ENCODE measurements at regions not wholly inside any gene's neighbourhood (a gene's known extent, or its start where the extent isn't known, plus 50 kb on each side); places are given as distances from the start of the nearest gene placed in this dataset.

- no peak for DNase-seq (ENCODE audit: low spot score in 2 of 2)
- FAIRE-seq = no peak
Measured at GRCh38 chr2:65638443-65638842, 206.0 kb upstream of the SPRED2 start.

GRCh38 chr2:65636813-65637483, 204.5 kb upstream of the SPRED2 start:
- FAIRE-seq = no peak
- DNase-seq (ENCODE audit: low spot score in 2 of 2) = no peak

- no peak for DNase-seq (ENCODE audit: low spot score in 2 of 2)
- no peak for FAIRE-seq
Measured at GRCh38 chr2:65636024-65636423, 203.6 kb upstream of the SPRED2 start.

GRCh38 chr2:65634304-65634703, 201.9 kb upstream of the SPRED2 start:
- FAIRE-seq = no peak
- DNase-seq (ENCODE audit: low spot score in 2 of 2) = no peak

- FAIRE-seq = no peak
Measured at GRCh38 chr2:65630643-65631042, 198.2 kb upstream of the SPRED2 start.

GRCh38 chr2:65628156-65628555, 195.8 kb upstream of the SPRED2 start:
- no peak for DNase-seq (ENCODE audit: low spot score in 2 of 2)
- no peak for FAIRE-seq

More at GRCh38 chr2:65630643-65631042, 198.2 kb upstream of the SPRED2 start:
- no peak for DNase-seq (ENCODE audit: low spot score in 2 of 2)

- DNase-seq (ENCODE audit: low spot score in 2 of 2) (no peak), FAIRE-seq (no peak)
Measured at GRCh38 chr2:65626831-65627230, 194.4 kb upstream of the SPRED2 start.

GRCh38 chr2:65625982-65626381, 193.6 kb upstream of the SPRED2 start:
- no peak for DNase-seq (ENCODE audit: low spot score in 2 of 2)
- no peak for FAIRE-seq

GRCh38 chr2:65622951-65623535, 190.6 kb upstream of the SPRED2 start:
- FAIRE-seq = no peak

GRCh38 chr2:65622499-65622898, 190.1 kb upstream of the SPRED2 start:
- DNase-seq (ENCODE audit: low spot score in 2 of 2) (no peak), FAIRE-seq (no peak)

More at GRCh38 chr2:65622951-65623535, 190.6 kb upstream of the SPRED2 start:
- no peak for DNase-seq (ENCODE audit: low spot score in 2 of 2)

- DNase-seq (ENCODE audit: low spot score in 2 of 2) = no peak
- no peak for FAIRE-seq
Measured at GRCh38 chr2:65620524-65620923, 188.1 kb upstream of the SPRED2 start.

GRCh38 chr2:65620026-65620425, 187.6 kb upstream of the SPRED2 start:
- FAIRE-seq (no peak), DNase-seq (ENCODE audit: low spot score in 2 of 2) (no peak)

GRCh38 chr2:65615602-65616001, 183.2 kb upstream of the SPRED2 start:
- no peak for FAIRE-seq
- no peak for DNase-seq (ENCODE audit: low spot score in 2 of 2)

- DNase-seq (ENCODE audit: low spot score in 2 of 2) (no peak), FAIRE-seq (no peak)
Measured at GRCh38 chr2:65613968-65614555, 181.7 kb upstream of the SPRED2 start.

GRCh38 chr2:65611488-65611887, 179.1 kb upstream of the SPRED2 start:
- no peak for DNase-seq (ENCODE audit: low spot score in 2 of 2)
- no peak for FAIRE-seq

- FAIRE-seq = no peak
- no peak for DNase-seq (ENCODE audit: low spot score in 2 of 2)
Measured at GRCh38 chr2:65608916-65609315, 176.5 kb upstream of the SPRED2 start.

- FAIRE-seq (no peak), DNase-seq (ENCODE audit: low spot score in 2 of 2) (no peak)
Measured at GRCh38 chr2:65608466-65608865, 176.1 kb upstream of the SPRED2 start.

- DNase-seq (ENCODE audit: low spot score in 2 of 2) = no peak
- FAIRE-seq = no peak
Measured at GRCh38 chr2:65607662-65608305, 175.4 kb upstream of the SPRED2 start.

- FAIRE-seq (no peak), DNase-seq (ENCODE audit: low spot score in 2 of 2) (no peak)
Measured at GRCh38 chr2:65605743-65606058, 173.3 kb upstream of the SPRED2 start.

- FAIRE-seq (no peak), DNase-seq (ENCODE audit: low spot score in 2 of 2) (no peak)
Measured at GRCh38 chr2:65605058-65605742, 172.8 kb upstream of the SPRED2 start.

GRCh38 chr2:65604246-65604645, 171.8 kb upstream of the SPRED2 start:
- no peak for DNase-seq (ENCODE audit: low spot score in 2 of 2)

More at GRCh38 chr2:65604246-65604645, 171.8 kb upstream of the SPRED2 start:
- FAIRE-seq = no peak
